Stromal cell of bone marrow (primary cell): ENCODE measurements at regions not wholly inside any gene's neighbourhood (a gene's known extent, or its start where the extent isn't known, plus 50 kb on each side); places are given as distances from the start of the nearest gene placed in this dataset.
"Not testable (repeated sequence)": the region's sequence is repeated elsewhere in the genome, so short reads cannot be mapped to it uniquely, and the experiment has no call there.

Experiments used
- DNase-seq: peaks from one replicate; pipeline ENCODE4 v3.0.0-alpha.2; 2012; ENCODE audit warnings: low read depth

DNA sequence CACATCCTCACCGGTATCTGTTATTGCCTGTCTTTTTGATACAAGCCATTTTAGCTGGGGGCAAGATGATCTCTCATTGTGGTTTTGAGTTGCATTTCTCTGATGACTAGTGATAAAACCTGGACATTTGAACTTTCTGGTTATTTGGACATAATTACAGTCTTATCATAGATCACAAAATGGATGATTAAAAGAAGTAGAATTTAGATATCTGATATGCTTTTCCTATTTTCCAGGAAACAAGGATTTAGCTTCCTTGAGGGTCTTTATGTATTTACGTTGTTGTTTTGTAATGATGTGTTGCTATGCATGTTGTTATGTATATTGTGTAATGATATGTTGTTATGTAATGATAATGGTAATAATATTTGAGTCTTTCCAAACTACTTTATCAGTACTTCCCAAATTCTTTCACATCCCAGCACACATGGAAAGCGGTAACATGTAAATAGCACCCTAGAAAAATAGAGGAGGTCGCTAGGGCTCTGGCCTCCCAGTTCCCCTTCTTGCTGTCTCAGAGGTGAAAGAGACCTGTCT, 53.8 kb downstream of the GJD2 start:
- no peak for DNase-seq

DNA sequence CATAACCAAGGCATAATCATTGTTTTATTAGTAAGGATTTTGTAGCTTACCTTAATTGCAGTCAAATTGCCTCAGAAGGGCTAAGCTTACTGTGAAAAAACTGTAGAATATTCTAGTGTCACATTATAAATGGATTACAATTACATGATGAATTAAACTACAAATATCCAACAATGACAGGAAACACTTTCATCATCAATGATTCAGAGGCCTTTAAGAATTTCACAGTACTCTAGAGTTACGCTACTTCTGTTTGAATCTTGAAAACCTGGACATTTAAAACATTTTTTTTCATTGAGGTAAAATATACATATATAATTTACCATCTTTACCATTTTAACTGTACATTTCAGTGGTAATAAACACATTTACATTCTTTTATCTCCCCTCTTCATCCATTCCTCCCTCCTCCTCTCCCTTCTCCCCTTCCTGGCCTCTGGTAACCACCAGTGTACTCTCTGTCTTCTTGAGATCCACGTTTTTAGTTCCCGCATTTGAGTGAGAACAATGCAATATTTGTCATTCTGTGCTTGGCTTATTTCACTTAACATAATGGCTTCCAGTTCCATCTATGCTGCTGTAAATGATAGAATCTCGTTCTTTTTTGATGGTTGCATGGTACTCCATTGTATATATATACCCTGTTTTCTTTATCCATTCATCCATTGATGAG, 54.7 kb downstream of the GJD2 start:
- DNase-seq = no peak

DNA sequence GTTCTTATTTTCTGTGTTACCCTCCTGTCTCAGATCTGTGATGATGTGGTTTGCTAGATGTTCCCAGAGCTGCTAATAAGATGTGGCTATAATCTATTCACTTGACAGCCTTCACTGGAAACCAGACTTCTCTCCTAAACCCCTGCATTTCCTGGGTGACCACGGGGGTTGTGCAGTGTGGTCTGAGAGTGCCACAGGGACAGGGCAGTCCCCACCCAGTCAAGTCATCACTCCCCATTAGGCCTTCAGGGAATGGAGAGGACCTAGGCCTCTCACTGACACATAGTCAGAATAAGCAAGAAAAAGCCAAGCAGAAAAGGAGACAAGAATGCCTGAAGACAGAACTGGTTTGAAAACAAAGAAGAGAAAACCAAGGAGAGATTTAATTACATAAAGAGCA, 58.3 kb downstream of the GJD2 start:
- no peak for DNase-seq

DNA sequence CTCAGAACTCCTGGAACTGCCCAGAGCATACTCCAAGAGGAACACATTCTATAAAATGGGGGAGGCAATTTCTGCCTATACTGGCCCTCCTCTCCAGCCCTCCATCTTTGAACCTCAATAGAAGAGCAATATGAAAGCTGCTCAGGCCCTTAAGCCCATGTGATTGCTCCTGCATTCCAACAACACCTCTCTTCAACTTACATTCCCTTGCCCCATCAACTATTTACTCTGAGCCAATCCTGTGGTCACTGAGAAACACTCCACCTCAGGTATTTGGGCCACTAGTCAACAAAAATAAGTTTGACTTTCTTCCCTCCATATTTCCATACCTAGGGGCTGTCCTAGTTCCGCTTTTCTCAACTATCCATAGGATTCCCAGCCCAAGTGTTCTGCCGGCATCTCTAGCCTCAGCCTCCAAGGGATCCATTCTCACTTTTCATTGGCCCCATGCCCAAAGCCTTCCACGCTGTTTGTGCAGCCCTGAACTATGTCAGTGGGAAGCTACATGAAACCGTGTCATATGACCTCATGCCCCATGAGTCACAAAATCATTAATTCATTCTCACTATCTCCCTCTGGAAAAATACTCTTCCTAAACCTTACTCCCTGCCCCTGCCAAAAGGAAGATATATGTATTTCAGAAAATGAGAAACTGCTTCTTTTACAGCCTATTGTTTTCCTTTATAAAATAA, 61.6 kb downstream of the GJD2 start:
- DNase-seq = no peak

GRCh38 chr15:34691034-34691433, 63.8 kb downstream of the GJD2 start:
- no peak for DNase-seq

DNA sequence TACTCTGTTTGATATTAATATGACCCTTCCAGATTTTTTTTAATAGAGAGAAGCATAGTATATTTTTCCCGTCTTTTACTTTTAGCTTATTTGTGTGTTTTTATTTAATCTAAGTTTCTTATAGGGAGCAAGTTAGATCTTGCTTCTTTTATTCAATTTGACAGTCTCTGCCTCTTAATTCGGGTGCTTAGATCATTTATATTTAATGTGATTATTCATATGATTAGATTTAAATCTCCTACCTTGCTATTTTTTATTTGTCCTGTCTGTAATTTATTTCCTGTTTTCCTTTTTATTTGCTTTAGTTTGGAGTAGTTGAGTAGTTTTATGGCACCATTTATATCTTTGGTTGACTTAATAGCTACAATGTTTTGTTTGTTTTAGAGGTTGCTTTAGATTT, 66.1 kb downstream of the GJD2 start:
- no peak for DNase-seq

- no peak for DNase-seq
Measured at GRCh38 chr15:34684351-34684750, 70.4 kb downstream of the GJD2 start.

DNA sequence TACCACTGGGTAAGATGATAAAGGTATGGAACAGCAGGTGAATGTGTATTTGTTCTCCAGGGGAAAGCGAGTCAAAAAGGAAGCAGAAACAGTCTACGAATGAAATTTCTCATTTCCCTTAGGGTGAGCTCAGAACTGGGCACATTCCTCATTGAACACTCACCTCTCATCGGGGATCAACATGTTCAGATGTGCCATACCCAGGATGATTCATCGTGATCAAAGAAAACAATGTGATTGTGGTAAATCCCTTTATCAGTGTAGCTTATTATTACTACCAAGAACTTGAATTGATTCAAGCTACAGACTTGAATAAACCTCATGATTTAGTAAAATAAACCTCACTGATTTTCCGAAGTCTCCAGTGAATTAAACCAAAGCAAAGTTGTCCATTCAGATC, 72.1 kb downstream of the GJD2 start:
- DNase-seq = no peak

DNA sequence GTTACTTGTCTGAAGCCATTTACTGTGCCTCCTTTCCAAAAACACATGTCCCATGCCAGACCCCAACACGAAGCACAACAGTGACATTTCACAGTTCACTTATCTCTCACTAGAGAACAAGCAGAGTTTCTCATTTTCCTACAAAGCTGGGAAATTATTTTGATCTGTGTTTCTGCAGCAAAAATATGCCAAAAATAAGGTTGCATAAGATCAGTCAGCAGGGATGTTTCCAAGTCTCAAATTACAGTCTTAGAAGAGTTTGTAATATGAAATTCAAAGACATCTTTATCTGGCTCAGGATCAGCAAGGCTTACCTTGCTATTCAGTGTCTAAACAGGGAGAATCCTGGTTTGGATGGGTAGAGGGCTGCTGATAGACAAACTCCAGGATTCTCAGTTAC, 75.5 kb downstream of the GJD2 start:
- no peak for DNase-seq

GRCh38 chr15:34673241-34673640, 81.6 kb downstream of the GJD2 start:
- no peak for DNase-seq

DNA sequence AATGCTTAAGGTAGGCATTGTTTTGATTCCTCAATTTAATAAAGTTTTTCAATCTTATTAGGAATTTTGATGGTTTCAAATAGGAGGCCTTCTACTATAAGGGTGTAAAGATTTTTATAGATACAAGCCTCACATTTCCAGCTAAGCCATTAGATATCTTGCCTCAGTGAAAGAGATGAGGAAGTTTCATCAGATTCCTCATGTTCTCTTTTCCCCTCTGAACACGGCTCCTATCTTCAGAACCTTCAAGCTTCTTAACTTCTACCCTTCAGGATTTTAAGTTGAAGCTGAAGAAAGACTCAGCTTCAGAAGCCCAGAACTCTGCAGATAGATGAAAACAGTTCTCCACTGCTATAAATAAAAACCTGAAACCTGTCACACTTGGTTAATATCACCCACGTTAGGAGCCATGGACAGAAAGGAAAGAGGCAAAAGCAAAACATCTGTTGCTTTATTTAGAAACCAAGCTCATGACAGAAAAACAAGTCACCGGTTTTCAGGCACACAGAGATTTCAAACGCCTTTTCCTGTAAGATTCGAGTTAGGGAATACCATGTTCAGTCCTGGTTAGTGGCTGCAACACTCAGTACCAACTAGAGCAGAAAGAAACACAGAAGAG, 82.2 kb upstream of the GOLGA8B start:
- DNase-seq = no peak

- DNase-seq = no peak
Measured at GRCh38 chr15:34664418-34664817, 81.0 kb upstream of the GOLGA8B start.

DNA sequence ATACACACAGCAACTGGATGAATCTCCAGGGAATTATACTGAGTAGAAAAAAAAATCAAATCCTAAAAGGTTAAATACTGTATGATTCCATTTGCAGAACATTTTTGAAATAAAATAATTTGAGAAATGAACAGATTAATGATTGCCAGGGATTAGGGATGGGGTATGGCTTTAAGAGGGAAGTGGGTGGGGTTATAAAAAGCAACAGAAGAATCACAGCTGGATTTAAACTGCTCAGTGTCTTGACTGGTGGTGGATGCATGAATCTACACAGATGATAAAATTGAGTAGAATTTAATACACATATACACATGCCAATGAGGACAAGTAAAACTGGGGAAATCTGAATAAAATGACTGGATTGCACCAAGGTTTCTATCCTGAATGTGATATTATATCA, 79.7 kb upstream of the GOLGA8B start:
- DNase-seq = no peak

DNA sequence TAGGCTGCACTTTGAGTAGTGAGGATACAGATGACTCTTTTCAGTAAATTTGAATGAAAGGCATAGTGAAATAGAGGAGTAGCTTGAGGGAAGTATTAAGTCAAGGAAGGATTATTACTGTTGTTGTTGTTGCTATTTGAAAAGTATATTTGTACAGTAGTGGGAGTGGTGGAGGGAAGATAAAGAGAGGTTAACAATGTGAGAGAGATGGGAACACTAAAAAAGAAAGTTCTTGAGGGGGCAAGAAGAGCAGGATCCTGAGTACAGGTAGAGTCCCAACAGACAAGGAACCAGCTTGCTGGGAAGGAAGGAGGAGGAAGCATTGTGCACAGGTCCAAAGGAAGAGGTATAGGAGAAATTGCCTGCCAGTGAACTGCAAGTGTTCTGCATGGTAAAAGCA, 75.6 kb upstream of the GOLGA8B start:
- DNase-seq = no peak

GRCh38 chr15:34657469-34658127, 74.1 kb upstream of the GOLGA8B start:
- DNase-seq = no peak

DNA sequence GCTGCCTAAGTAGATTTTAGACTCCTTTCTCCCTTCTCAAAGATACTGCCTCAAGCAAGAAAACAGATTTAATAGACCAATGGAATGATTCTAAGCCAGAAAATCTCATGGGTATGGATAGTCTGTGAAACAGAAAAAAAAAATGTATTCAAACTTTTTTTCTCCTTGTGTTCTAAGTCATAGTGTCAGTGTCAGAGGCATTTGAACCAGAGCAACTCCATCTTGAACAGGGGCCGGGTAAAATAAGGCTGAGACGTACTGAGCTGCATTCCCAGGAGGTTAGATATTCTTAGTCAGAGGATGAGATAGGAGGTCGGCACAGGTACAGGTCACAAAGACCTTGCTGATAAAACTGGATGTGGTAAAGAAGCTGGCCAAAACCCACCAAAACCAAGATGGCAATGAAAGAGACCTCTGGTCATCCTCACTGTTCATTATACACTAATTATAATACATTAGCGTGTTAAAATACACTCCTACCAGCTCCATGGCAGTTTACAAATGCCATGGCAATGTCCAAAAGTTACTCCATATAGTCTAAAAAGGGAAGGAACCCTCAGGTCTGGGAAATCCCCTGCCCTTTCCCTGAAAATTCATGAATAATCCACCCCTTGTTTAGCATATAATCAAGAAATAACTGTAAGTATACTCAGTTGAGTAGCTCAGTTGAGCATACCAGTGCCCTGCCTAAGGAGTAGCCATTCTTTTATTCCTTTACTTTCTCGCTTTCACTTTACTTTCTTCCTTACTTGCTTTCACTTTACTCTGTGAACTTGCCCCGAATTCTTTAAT, 72.8 kb upstream of the GOLGA8B start:
- DNase-seq = no peak

- no peak for DNase-seq
Measured at GRCh38 chr15:34655326-34655725, 71.9 kb upstream of the GOLGA8B start.

GRCh38 chr15:34654625-34655024, 71.2 kb upstream of the GOLGA8B start:
- no peak for DNase-seq

GRCh38 chr15:34653992-34654391, 70.5 kb upstream of the GOLGA8B start:
- no peak for DNase-seq

DNA sequence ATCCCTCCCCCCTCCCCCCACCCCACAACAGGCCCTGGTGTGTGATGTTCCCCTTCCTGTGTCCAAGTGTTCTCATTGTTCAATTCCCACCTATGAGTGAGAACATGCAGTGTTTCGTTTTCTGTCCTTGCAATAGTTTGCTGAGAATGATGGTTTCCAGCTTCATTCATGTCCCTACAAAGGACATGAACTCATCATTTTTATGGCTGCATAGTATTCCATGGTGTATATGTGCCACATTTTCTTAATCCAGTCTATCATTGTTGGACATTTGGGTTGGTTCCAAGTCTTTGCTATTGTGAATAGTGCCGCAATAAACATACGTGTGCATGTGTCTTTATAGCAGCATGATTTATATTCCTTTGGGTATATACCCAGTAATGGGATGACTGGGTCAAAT, 69.9 kb upstream of the GOLGA8B start:
- not testable (repeated sequence) for DNase-seq

DNA sequence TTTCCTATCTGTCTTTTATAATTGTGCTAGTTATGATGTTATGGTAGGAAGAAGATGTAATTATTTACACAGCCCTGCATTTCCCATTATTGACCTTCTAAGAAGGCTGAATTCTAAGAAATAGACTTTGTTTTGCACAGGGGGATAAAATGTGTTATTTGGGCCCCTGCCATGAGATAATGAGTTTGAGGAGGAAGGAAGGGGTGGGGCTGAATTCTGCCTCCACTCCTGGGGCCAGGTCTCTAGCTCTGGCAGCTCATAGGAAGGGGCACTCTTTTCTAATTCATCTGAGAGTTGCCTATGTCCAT, 69.2 kb upstream of the GOLGA8B start:
- no peak for DNase-seq
